GM12865 (cell line): ENCODE measurements at regions not wholly inside any gene's neighbourhood (a gene's known extent, or its start where the extent isn't known, plus 50 kb on each side); places are given as distances from the start of the nearest gene placed in this dataset.

Source experiments
- DNase-seq: peaks from one replicate; pipeline ENCODE4 v3.0.0; 2010; ENCODE audit warnings: low read depth
- H3K4me3 ChIP-seq: 2 replicates; pipeline ENCODE4 v1.5.1; 2011; ENCODE audit warnings: mild to moderate bottlenecking, low read depth, low read length, control low read depth
- TF ChIP-seq, protein P1 (sequence below): IDR thresholded peaks from 2 replicates; pipeline ENCODE4 v1.5.1; 2011; ENCODE audit warnings: low read length, control low read depth, low read depth, inconsistent platforms; ENCODE audit not compliant: insufficient read depth; ENCODE audit errors: missing control alignments

DNA sequence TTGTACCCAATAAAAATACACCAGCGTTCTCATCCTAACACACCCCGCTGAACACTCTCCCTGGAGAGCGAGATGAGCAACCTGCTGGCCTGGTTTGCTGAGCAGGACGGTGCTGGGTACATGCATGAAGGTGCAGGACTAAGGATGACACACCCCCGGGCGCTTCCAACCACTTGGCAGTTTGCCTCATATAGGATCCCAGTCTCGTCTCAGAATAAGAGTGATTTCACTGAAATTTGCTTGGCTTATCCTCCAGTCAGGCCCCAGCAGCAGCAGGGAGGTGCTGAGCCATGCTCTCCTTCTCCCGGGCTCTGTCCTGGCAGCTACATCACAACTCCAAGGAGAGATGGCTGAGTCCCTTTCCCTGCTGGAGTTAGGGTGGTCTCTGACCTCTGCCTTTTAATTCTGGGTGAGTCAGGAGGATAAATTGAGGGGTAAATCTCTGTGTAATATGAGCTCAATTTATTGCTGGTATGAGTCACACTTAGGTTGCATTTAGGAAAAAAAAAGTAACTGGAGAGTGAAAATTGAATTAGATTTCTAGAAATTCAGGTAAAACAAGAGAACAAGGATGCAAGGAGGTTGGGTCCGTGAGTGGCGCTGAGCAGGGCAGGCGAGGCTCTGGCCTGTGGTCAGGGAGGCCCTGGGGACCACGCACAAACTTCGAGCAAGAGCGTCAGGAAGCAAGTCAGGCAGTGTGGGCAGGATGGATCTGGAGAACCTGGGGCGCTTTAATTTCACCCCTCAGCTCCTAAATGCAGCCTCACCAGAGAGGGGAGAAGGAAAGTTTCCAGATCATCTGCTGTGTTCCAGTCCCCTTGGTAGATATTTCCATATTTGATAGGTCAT lies 974.0 kb downstream of the TBC1D22A start:
- TF ChIP-seq, protein P1, sequence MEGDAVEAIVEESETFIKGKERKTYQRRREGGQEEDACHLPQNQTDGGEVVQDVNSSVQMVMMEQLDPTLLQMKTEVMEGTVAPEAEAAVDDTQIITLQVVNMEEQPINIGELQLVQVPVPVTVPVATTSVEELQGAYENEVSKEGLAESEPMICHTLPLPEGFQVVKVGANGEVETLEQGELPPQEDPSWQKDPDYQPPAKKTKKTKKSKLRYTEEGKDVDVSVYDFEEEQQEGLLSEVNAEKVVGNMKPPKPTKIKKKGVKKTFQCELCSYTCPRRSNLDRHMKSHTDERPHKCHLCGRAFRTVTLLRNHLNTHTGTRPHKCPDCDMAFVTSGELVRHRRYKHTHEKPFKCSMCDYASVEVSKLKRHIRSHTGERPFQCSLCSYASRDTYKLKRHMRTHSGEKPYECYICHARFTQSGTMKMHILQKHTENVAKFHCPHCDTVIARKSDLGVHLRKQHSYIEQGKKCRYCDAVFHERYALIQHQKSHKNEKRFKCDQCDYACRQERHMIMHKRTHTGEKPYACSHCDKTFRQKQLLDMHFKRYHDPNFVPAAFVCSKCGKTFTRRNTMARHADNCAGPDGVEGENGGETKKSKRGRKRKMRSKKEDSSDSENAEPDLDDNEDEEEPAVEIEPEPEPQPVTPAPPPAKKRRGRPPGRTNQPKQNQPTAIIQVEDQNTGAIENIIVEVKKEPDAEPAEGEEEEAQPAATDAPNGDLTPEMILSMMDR: no peak
- no peak overlapping the region for H3K4me3 ChIP-seq
- DNase-seq: no peak

- TF ChIP-seq, protein P1: no peak
- no peak overlapping the region for H3K4me3 ChIP-seq
- no peak for DNase-seq
These were observed 972.1 kb downstream of the TBC1D22A start for GRCh38 chr22:47734511-47734910.

DNA sequence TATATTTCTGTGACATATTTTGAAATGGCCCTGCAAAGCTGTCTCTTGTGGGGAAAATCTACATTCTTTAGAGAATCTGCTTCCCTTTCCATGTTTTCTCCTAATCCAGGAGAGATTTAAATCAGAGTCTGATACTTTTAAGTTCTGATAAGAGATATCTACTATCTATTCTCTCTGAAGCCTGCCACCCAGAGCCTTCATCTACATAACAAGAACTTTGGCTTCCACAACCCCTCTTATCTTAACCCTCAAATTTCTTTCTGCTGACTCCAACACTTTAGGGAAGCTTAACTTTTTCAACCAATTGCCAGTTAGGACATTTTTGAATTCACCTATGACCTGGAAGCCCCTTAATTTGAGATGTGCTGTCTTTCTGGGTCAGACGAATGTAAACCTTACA lies 965.2 kb downstream of the TBC1D22A start:
- H3K4me3 ChIP-seq: no peak overlapping the region
- TF ChIP-seq, protein P1: no peak
- no peak for DNase-seq

- TF ChIP-seq, protein P1: no peak
- no peak overlapping the region for H3K4me3 ChIP-seq
- no peak for DNase-seq
These were observed 962.3 kb downstream of the TBC1D22A start for GRCh38 chr22:47724751-47725150.

- H3K4me3 ChIP-seq: no peak overlapping the region
- TF ChIP-seq, protein P1: no peak
- DNase-seq: no peak
These were observed 961.6 kb downstream of the TBC1D22A start for GRCh38 chr22:47724030-47724429.

DNA sequence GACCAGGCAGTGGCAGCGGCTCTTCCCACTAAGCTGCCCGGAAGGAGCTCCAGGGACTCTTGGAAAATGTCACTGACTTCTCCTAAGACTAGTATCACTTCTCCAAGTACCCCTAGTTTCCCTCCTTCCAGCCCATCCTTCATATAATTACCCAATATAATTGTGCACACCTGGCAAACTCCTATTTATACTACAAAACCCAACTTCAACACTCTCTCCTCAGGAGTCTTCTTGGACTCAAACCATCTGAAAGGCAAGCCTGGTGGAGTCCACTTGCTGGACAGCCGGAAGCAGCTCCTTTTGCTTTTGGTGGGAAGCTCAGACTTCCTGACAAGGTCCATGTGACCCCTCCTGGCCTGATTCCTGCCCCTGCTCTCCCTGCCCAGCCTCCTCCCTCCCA lies 955.9 kb downstream of the TBC1D22A start:
- TF ChIP-seq, protein P1: no peak
- DNase-seq: no peak
- no peak overlapping the region for H3K4me3 ChIP-seq

DNA sequence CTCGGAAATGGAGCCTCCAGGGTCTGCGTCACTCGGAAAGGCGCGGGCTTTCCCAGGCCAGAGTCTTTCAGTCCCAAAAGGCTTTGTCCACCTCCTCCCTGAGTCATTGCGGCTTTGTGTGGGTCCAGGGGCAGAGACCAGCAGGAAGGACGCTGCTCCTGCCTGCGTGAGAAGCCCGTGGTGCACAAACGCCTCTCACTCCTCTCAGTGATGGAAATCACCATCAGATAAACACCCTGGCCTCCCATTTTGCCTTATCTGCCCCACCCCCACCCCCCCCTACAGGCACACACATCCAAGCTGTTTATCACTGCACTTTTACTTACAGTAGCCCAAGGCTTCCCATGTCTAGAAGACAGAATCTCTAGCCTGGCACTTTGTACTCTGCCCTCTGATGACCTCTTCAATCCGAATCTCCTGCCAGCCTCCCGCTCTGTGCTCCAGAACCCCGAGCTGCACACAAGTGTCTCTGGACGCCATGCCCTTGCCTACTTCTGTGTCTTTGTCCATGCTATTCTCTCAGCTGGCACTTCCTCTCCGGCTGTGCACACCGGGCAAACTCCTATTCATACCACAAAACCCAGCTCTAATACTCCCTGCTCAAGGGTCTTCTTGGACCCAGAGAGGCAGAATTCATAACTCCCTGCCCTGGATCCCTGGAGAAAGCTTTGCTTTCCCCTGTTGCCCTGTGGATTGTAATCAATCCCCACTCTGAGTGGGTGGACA lies 954.6 kb downstream of the TBC1D22A start:
- TF ChIP-seq, protein P1: no peak
- H3K4me3 ChIP-seq: no peak overlapping the region
- DNase-seq: no peak
